ENCODE measurements at regions not wholly inside any gene's neighbourhood (a gene's known extent, or its start where the extent isn't known, plus 50 kb on each side); places are given as distances from the start of the nearest gene placed in this dataset.
A peak's percentile ranks its signal among the peaks of the same experiment; 100 is the strongest.

GRCh38 chr22:27331526-27332281, 469.9 kb downstream of the MN1 start:
- TF ChIP-seq CTCF (IDR thresholded peaks at IDR 0.05), result peak in 5 of 6 experiments; percentile 10 to 52 (median 29)
- no peak for TF ChIP-seq POLR2A (IDR thresholded peaks at IDR 0.05)
